ENCODE measurements at regions not wholly inside any gene's neighbourhood (a gene's known extent, or its start where the extent isn't known, plus 50 kb on each side); places are given as distances from the start of the nearest gene placed in this dataset.

GRCh38 chr5:74251141-74252035 is 389.1 kb downstream of the ENC1 start:
- TF ChIP-seq EZH2phosphoT487 (IDR thresholded peaks at IDR 0.05; ENCODE audit: low read length) (no peak), EZH2 (optimal IDR thresholded peaks at IDR 0.05; ENCODE audit: low read depth, low read length) (no peak), CTCF (IDR thresholded peaks at IDR 0.05; ENCODE audit: low read length) (no peak)

GRCh38 chr5:74250304-74251102 is 390.0 kb downstream of the ENC1 start:
- H4K20me1 ChIP-seq (ENCODE audit: insufficient read depth, low read length), result no peaks in the 10 kb centered on the region
- no peak overlapping the region for H3K27ac ChIP-seq (ENCODE audit: low read length)
- H3K79me2 ChIP-seq (ENCODE audit: low read length), result no peaks in the 10 kb centered on the region
- no peaks in the 10 kb centered on the region for H3K36me3 ChIP-seq (replicated peaks; ENCODE audit: insufficient read depth, low read length)
- no peak overlapping the region for H3K4me3 ChIP-seq (ENCODE audit: low read length)
- H3K4me2 ChIP-seq (ENCODE audit: low read depth, low read length), result no peak overlapping the region
- H3K9ac ChIP-seq (ENCODE audit: low read length), result no peak overlapping the region
- no peak overlapping the region for H2AFZ ChIP-seq (ENCODE audit: low read length)
- H3K27me3 ChIP-seq (replicated peaks; ENCODE audit: insufficient read depth, low read length), result no peaks in the 10 kb centered on the region
- no peak for DNase-seq
- TF ChIP-seq CTCF (IDR thresholded peaks at IDR 0.05; ENCODE audit: low read length) (no peak), EZH2phosphoT487 (IDR thresholded peaks at IDR 0.05; ENCODE audit: low read length) (no peak), EZH2 (optimal IDR thresholded peaks at IDR 0.05; ENCODE audit: low read depth, low read length) (no peak)
- H3K4me1 ChIP-seq (ENCODE audit: low read length), result no peaks in the 10 kb centered on the region
- H3K9me2 ChIP-seq (replicated peaks; ENCODE audit: insufficient read depth, low read length), result no peaks in the 10 kb centered on the region
- no peaks in the 10 kb centered on the region for H3F3A ChIP-seq (ENCODE audit: insufficient read depth, low read length)
- H3K9me3 ChIP-seq (replicated peaks; ENCODE audit: insufficient read depth, low read length), result no peaks in the 10 kb centered on the region

More at GRCh38 chr5:74251141-74252035, 389.1 kb downstream of the ENC1 start:
- no peak for DNase-seq
- H3F3A ChIP-seq (ENCODE audit: insufficient read depth, low read length), result no peaks in the 10 kb centered on the region
- H3K27ac ChIP-seq (ENCODE audit: low read length), result no peak overlapping the region
- no peaks in the 10 kb centered on the region for H4K20me1 ChIP-seq (ENCODE audit: insufficient read depth, low read length)
- no peaks in the 10 kb centered on the region for H3K4me1 ChIP-seq (ENCODE audit: low read length)
- H3K9ac ChIP-seq (ENCODE audit: low read length), result no peak overlapping the region
- no peaks in the 10 kb centered on the region for H3K27me3 ChIP-seq (replicated peaks; ENCODE audit: insufficient read depth, low read length)
- H3K9me2 ChIP-seq (replicated peaks; ENCODE audit: insufficient read depth, low read length), result no peaks in the 10 kb centered on the region
- H3K4me2 ChIP-seq (ENCODE audit: low read depth, low read length), result no peak overlapping the region
- no peak overlapping the region for H2AFZ ChIP-seq (ENCODE audit: low read length)
- no peaks in the 10 kb centered on the region for H3K9me3 ChIP-seq (replicated peaks; ENCODE audit: insufficient read depth, low read length)
- H3K36me3 ChIP-seq (replicated peaks; ENCODE audit: insufficient read depth, low read length), result no peaks in the 10 kb centered on the region
- H3K4me3 ChIP-seq (ENCODE audit: low read length), result no peak overlapping the region
- no peaks in the 10 kb centered on the region for H3K79me2 ChIP-seq (ENCODE audit: low read length)

- no peak for TF ChIP-seq EZH2phosphoT487 (IDR thresholded peaks at IDR 0.05; ENCODE audit: low read length)
- TF ChIP-seq CTCF (IDR thresholded peaks at IDR 0.05; ENCODE audit: low read length), result no peak
- no peak for TF ChIP-seq EZH2 (optimal IDR thresholded peaks at IDR 0.05; ENCODE audit: low read depth, low read length)
- Histone ChIP-seq H3K9me3 (replicated peaks; ENCODE audit: insufficient read depth, low read length) (no peaks in the 10 kb centered on the region), H3K79me2 (ENCODE audit: low read length) (no peaks in the 10 kb centered on the region), H3K36me3 (replicated peaks; ENCODE audit: insufficient read depth, low read length) (no peaks in the 10 kb centered on the region), H3F3A (ENCODE audit: insufficient read depth, low read length) (no peaks in the 10 kb centered on the region), H3K4me2 (ENCODE audit: low read depth, low read length) (no peak overlapping the region), H3K4me3 (ENCODE audit: low read length) (no peak overlapping the region), H4K20me1 (ENCODE audit: insufficient read depth, low read length) (no peaks in the 10 kb centered on the region), H3K9ac (ENCODE audit: low read length) (no peak overlapping the region), H2AFZ (ENCODE audit: low read length) (no peak overlapping the region), H3K9me2 (replicated peaks; ENCODE audit: insufficient read depth, low read length) (no peaks in the 10 kb centered on the region), H3K4me1 (ENCODE audit: low read length) (no peaks in the 10 kb centered on the region), H3K27ac (ENCODE audit: low read length) (no peak overlapping the region), H3K27me3 (replicated peaks; ENCODE audit: insufficient read depth, low read length) (no peaks in the 10 kb centered on the region)
- DNase-seq, result no peak
Measured at GRCh38 chr5:74248576-74248975, 392.0 kb downstream of the ENC1 start.
